ENCODE measurements at regions not wholly inside any gene's neighbourhood (a gene's known extent, or its start where the extent isn't known, plus 50 kb on each side); places are given as distances from the start of the nearest gene placed in this dataset.

- Histone ChIP-seq H4K91ac (ENCODE audit: insufficient read length, low read depth, low read length) (no peak overlapping the region), H3K9ac (ENCODE audit: extremely low read depth, insufficient read length, low read length) (no peak overlapping the region), H4K5ac (ENCODE audit: insufficient read length, low read depth, low read length) (no peak overlapping the region), H2AK5ac (ENCODE audit: insufficient read length, low read length) (no peak overlapping the region), H3K79me1 (ENCODE audit: insufficient read depth, low read depth, low read length, poor library complexity, severe bottlenecking) (no peaks in the 10 kb centered on the region), H2AFZ (ENCODE audit: low read length) (no peak overlapping the region), H2BK5ac (ENCODE audit: insufficient read length, low read length) (no peak overlapping the region), H3K27ac (ENCODE audit: insufficient read length, low read depth, low read length) (no peak overlapping the region), H2BK12ac (ENCODE audit: insufficient read length, low read depth, low read length) (no peak overlapping the region), H3K23me2 (ENCODE audit: insufficient read length, low read depth, low read length, poor library complexity, severe bottlenecking) (no peaks in the 10 kb centered on the region), H2BK15ac (ENCODE audit: low read depth, low read length) (no peak overlapping the region), H3T11ph (ENCODE audit: low read length) (no peak overlapping the region), H4K20me1 (ENCODE audit: control insufficient read depth, insufficient read depth, insufficient read length) (no peaks in the 10 kb centered on the region), H3K56ac (ENCODE audit: insufficient read length, low read depth, low read length) (no peak overlapping the region), H3K14ac (ENCODE audit: insufficient read depth, low read length) (no peak overlapping the region), H3K27me3 (ENCODE audit: insufficient read depth, low read length) (no peaks in the 10 kb centered on the region), H2BK20ac (ENCODE audit: low read depth, low read length, poor library complexity, severe bottlenecking) (no peak overlapping the region), H2BK120ac (ENCODE audit: low read depth, low read length, poor library complexity, severe bottlenecking) (no peak overlapping the region), H3K4me2 (ENCODE audit: insufficient read depth, insufficient read length, low read length) (no peak overlapping the region), H3K4ac (ENCODE audit: low read depth, low read length) (no peak overlapping the region), H3K23ac (ENCODE audit: insufficient read length, low read depth, low read length) (no peak overlapping the region), H3K9me3 (ENCODE audit: control insufficient read depth, low read depth, low read length) (no peaks in the 10 kb centered on the region), H3K79me2 (ENCODE audit: insufficient read depth, low read length) (no peaks in the 10 kb centered on the region), H3K4me1 (ENCODE audit: insufficient read depth, low read length) (peaks cover 2% of the 10 kb centered on the region; the same call in 1 of the 2 replicates), H4K8ac (replicated peaks; ENCODE audit: insufficient read length, low read depth, low read length) (no peak overlapping the region), H3K18ac (ENCODE audit: insufficient read length, low read depth, low read length) (no peak overlapping the region)
- TF ChIP-seq CTCF (conservative IDR thresholded peaks at IDR 0.05), result no peak
- Mint-ChIP-seq H3K4me1 (peaks cover 10 to 19% of the 10 kb centered on the region in 2 experiments), H3K27me3 (ENCODE audit: low read depth) (no peaks in the 10 kb centered on the region; the same call in none of the 2 replicates), H3K9me3 (no peaks in the 10 kb centered on the region), H3K4me3 (no peak overlapping the region), H3K36me3 (ENCODE audit: insufficient read depth in 1 of 3, low read depth in 3 of 3) (no peaks in the 10 kb centered on the region; a peak in 2 of 7 replicates), H3K27ac (peak overlapping the region in 1 of 3 experiments; percentile 9; a peak in 2 of 7 replicates)
- DNase-seq, result no peak
- no CpG with 5 or more reads among the region's 6 CpGs for WGBS (ENCODE audit: extremely low coverage, insufficient read length, low lambda C conversion rate)
Observed at GRCh38 chr2:16094811-16095210, 154.5 kb downstream of the MYCN start.

Data from H9 (cell line).